GM12875 (cell line): ENCODE measurements at regions not wholly inside any gene's neighbourhood (a gene's known extent, or its start where the extent isn't known, plus 50 kb on each side); places are given as distances from the start of the nearest gene placed in this dataset.

ENCODE experiments used
- H3K4me3 ChIP-seq: one replicate; pipeline ENCODE4 v1.5.1; 2011; ENCODE audit warnings: low read depth, low read length, control low read depth
- CTCF ChIP-seq: IDR thresholded peaks from 2 replicates; pipeline ENCODE4 v1.5.1; 2011; ENCODE audit warnings: low read depth, mild to moderate bottlenecking, control low read depth, inconsistent platforms, low read length, moderate library complexity, borderline replicate concordance; ENCODE audit not compliant: insufficient read depth

- TF ChIP-seq CTCF = no peak
- no peak overlapping the region for H3K4me3 ChIP-seq
Observed at GRCh38 chr2:35000453-35000852, 1355.1 kb upstream of the CRIM1 start.

GRCh38 chr2:34998741-34999140 lies 1356.8 kb upstream of the CRIM1 start:
- no peak for TF ChIP-seq CTCF
- H3K4me3 ChIP-seq = no peak overlapping the region

DNA sequence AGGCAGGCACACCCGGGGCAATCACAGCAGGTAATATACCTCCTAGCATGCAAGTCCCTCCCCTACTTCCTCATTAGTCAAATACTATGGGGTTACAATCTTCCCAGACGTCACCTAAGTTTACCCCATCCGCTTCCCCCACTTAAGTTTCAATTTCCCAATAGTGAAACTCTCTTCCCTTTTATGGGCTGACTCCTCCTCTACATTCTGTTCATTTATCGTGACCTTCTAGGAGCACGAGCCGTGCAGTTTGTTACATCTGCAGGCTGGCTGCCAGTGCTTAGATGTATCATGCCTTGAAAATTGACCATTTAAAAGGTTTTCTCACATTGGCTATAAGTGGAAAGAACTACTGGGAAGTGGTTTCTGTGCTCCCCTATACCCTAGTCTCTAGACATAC lies 1357.8 kb upstream of the CRIM1 start:
- TF ChIP-seq CTCF = no peak
- H3K4me3 ChIP-seq = no peak overlapping the region

- no peak for TF ChIP-seq CTCF
- H3K4me3 ChIP-seq = no peak overlapping the region
Observed at GRCh38 chr2:34995196-34995595, 1360.4 kb upstream of the CRIM1 start.

DNA sequence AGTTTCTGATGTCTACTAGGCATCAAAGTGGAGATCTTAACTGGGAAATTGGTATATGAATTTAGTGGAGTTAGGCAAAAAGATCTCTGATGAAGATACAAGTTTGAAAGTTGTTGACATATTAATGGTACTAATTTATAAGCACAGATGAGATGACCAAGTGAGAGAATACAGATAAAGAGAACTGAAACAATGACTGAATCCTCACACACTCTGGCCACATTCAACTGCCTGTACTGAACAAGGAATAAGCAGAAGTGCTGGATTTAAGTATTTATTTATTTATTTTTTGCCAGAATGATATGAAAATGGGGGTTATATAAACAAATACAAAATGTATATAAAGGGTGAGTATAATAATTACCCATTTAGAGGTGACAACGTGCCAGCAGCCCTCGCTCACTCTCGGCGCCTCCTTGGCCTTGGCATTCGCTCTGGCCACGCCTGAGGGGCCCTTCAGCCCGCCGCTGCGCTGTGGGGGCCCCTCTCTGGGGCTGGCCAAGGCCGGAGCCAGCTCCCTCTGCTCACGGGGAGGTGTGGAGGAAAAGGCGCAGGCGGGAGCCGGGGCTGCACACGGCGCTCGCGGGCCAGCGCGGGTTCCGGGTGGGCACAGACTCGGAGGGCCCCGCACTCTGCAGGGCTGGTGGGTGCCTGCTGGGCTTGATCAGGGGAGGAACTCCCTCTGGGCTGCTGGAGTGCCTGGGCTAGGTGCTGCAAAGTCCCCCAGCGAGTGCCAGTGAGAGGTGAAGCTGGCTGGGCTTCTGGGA lies 1363.9 kb upstream of the CRIM1 start:
- no peak for TF ChIP-seq CTCF
- H3K4me3 ChIP-seq = no peak overlapping the region

GRCh38 chr2:34985474-34985873 lies 1370.1 kb upstream of the CRIM1 start:
- TF ChIP-seq CTCF = no peak

DNA sequence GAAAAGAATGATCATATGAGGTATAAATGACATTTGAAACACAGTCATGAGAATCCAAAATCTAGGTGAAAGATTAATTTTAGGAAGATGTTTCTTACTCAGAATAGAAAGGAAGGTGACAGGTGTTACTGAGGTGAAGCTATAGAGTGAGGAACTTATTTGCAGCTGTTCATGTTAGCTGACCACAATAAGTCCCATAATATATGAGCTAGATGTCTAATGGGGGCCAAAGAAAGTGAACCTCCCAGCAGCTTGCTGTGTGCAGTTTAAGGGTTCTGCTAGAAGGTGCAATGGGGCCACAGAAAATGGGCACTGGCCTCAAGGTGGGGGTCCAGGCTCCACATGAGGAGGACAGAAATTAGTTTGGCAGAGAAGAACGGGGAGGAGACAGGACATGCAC lies 1374.9 kb upstream of the CRIM1 start:
- no peak overlapping the region for H3K4me3 ChIP-seq
- TF ChIP-seq CTCF = no peak

More at GRCh38 chr2:34985474-34985873, 1370.1 kb upstream of the CRIM1 start:
- no peak overlapping the region for H3K4me3 ChIP-seq
